Transverse colon (tissue), 3 donors: ENCODE measurements at regions not wholly inside any gene's neighbourhood (a gene's known extent, or its start where the extent isn't known, plus 50 kb on each side); places are given as distances from the start of the nearest gene placed in this dataset.

Experiments used
- EP300 ChIP-seq: sonication (generic); formaldehyde crosslinking; IDR thresholded peaks from one replicate; pipeline ENCODE4 v1.6.1; 2017; ENCODE audit warnings: antibody characterized with exemption, low read depth
- POLR2A ChIP-seq: fragments of 450-650 bp; IDR thresholded peaks from one replicate; pipeline ENCODE4 v1.6.1; 2016; ENCODE audit warnings: antibody characterized with exemption, mild to moderate bottlenecking, moderate library complexity
- TF ChIP-seq, protein P1 (sequence below), 5 experiments: fragments of 200-600 bp in 3 of 5; fragments of 450-650 bp in 2 of 5; sonication (generic) in 3 of 5; IDR thresholded peaks; 1 replicate in 2 of 5; 2 replicates in 3 of 5; pipeline ENCODE4 v1.5.1; 2016 to 2017; ENCODE audit warnings: antibody characterized with exemption in 5 of 5, inconsistent platforms in 3 of 5, mild to moderate bottlenecking in 2 of 5, moderate library complexity in 1 of 5

DNA sequence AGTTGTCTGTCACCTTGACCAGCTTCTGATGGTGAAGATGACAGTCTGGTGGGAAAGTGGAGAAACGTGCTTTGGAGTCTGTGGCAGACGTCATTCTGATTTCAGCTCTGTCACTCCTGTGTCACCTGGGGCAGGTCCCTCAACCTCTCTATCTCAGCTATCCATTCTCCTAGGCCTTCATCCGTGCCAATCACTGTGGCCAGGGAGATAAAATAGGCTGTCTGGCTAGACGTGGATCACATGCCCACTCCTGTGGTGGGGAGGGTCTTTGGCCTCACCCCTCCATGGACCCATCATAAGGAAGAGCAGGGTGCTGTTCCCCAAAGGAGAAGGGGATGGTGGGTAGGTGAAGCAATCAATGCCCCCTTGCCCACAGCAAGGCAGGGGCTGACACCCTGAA lies 140.3 kb downstream of the ACTL8 start:
- TF ChIP-seq POLR2A (no peak), EP300 (no peak)
- TF ChIP-seq, protein P1, sequence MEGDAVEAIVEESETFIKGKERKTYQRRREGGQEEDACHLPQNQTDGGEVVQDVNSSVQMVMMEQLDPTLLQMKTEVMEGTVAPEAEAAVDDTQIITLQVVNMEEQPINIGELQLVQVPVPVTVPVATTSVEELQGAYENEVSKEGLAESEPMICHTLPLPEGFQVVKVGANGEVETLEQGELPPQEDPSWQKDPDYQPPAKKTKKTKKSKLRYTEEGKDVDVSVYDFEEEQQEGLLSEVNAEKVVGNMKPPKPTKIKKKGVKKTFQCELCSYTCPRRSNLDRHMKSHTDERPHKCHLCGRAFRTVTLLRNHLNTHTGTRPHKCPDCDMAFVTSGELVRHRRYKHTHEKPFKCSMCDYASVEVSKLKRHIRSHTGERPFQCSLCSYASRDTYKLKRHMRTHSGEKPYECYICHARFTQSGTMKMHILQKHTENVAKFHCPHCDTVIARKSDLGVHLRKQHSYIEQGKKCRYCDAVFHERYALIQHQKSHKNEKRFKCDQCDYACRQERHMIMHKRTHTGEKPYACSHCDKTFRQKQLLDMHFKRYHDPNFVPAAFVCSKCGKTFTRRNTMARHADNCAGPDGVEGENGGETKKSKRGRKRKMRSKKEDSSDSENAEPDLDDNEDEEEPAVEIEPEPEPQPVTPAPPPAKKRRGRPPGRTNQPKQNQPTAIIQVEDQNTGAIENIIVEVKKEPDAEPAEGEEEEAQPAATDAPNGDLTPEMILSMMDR (IDR thresholded peaks at IDR 0.05), result no peak
